ENCODE measurements at regions not wholly inside any gene's neighbourhood (a gene's known extent, or its start where the extent isn't known, plus 50 kb on each side); places are given as distances from the start of the nearest gene placed in this dataset.

DNA sequence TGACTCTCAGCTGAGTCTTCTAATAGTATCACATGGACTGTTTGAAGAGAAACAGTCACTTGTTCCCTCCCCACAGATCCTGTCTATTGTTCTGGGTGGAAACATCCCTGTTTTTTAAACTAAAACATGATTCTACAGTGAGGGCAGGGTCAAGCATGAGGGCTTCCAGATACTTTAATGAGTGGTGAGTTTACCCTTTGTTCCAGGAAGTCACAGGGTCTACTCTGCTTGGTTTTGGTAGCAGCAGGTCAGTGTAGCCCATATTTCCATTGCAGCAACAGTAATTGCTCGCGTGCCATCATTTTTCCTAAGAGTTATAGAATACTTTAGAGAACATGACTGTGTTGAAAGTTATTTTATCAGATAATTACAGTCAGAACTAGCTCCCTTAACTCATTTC lies 87.4 kb downstream of the ZNF732 start:
- Histone ChIP-seq H3K36me3 (ENCODE audit: low read length) (no peaks in the 10 kb centered on the region), H3K79me2 (ENCODE audit: insufficient read depth, low read length) (no peaks in the 10 kb centered on the region), H4K20me1 (ENCODE audit: low read depth, low read length) (no peaks in the 10 kb centered on the region), H3K9me3 (ENCODE audit: insufficient read depth, low read length) (peaks cover 9% of the 10 kb centered on the region; the same call in 1 of the 2 replicates), H3K4me2 (ENCODE audit: low read depth, low read length, poor library complexity, severe bottlenecking) (no peak overlapping the region), H3F3A (ENCODE audit: insufficient read depth) (no peaks in the 10 kb centered on the region), H3K4me3 (ENCODE audit: insufficient read depth, low read length, poor library complexity, severe bottlenecking) (no peak overlapping the region), H3K9ac (ENCODE audit: low read length) (no peak overlapping the region), H3K27ac (ENCODE audit: low read depth, low read length) (0 out of 2 replicates have a peak overlapping the region, but pooled peaks have one; percentile 9), H3K9me2 (replicated peaks; ENCODE audit: insufficient read depth, low read length) (no peaks in the 10 kb centered on the region), H2AFZ (ENCODE audit: low read depth, low read length, severe bottlenecking) (no peak overlapping the region), H3K27me3 (ENCODE audit: low read length) (no peaks in the 10 kb centered on the region)
- TF ChIP-seq EZH2phosphoT487 (conservative IDR thresholded peaks at IDR 0.05; ENCODE audit: low read length): no peak
- TF ChIP-seq, protein P1, sequence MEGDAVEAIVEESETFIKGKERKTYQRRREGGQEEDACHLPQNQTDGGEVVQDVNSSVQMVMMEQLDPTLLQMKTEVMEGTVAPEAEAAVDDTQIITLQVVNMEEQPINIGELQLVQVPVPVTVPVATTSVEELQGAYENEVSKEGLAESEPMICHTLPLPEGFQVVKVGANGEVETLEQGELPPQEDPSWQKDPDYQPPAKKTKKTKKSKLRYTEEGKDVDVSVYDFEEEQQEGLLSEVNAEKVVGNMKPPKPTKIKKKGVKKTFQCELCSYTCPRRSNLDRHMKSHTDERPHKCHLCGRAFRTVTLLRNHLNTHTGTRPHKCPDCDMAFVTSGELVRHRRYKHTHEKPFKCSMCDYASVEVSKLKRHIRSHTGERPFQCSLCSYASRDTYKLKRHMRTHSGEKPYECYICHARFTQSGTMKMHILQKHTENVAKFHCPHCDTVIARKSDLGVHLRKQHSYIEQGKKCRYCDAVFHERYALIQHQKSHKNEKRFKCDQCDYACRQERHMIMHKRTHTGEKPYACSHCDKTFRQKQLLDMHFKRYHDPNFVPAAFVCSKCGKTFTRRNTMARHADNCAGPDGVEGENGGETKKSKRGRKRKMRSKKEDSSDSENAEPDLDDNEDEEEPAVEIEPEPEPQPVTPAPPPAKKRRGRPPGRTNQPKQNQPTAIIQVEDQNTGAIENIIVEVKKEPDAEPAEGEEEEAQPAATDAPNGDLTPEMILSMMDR (IDR thresholded peaks at IDR 0.05; ENCODE audit: insufficient read depth, low read length, poor library complexity, severe bottlenecking): no peak

DNA sequence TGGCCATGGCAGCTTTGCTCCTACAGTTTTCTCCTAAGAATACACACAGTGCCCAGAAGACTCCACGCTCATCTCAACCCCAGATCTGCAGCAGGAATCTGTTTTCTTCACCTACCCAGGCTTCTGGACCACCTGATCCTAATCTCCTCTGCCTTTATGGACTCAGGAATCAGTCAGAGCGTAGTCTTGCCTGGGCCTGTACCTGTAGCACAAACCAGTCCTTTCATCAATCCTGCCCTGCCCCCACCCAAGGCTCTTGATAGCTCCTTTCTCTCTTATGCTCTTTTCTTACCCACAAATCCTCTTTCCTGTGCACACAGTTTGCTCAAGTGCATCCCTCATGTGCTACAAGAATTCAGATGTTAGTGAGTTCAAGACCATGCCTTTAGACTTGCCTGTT lies 89.7 kb downstream of the ZNF718 start:
- Histone ChIP-seq H4K20me1 (ENCODE audit: low read depth, low read length) (no peaks in the 10 kb centered on the region), H3F3A (ENCODE audit: insufficient read depth) (peaks cover 8% of the 10 kb centered on the region; the same call in 1 of the 2 replicates), H2AFZ (ENCODE audit: low read depth, low read length, severe bottlenecking) (no peak overlapping the region), H3K9ac (ENCODE audit: low read length) (no peak overlapping the region), H3K36me3 (ENCODE audit: low read length) (no peaks in the 10 kb centered on the region), H3K9me3 (ENCODE audit: insufficient read depth, low read length) (peaks cover 23% of the 10 kb centered on the region; the same call in 1 of the 2 replicates), H3K79me2 (ENCODE audit: insufficient read depth, low read length) (no peaks in the 10 kb centered on the region), H3K27ac (ENCODE audit: low read depth, low read length) (no peak overlapping the region), H3K27me3 (ENCODE audit: low read length) (no peaks in the 10 kb centered on the region), H3K4me2 (ENCODE audit: low read depth, low read length, poor library complexity, severe bottlenecking) (no peak overlapping the region), H3K9me2 (replicated peaks; ENCODE audit: insufficient read depth, low read length) (no peaks in the 10 kb centered on the region), H3K4me3 (ENCODE audit: insufficient read depth, low read length, poor library complexity, severe bottlenecking) (no peak overlapping the region)
- TF ChIP-seq, protein P1 (IDR thresholded peaks at IDR 0.05; ENCODE audit: insufficient read depth, low read length, poor library complexity, severe bottlenecking): no peak
- no peak for TF ChIP-seq EZH2phosphoT487 (conservative IDR thresholded peaks at IDR 0.05; ENCODE audit: low read length)
